ENCODE measurements at regions not wholly inside any gene's neighbourhood (a gene's known extent, or its start where the extent isn't known, plus 50 kb on each side); places are given as distances from the start of the nearest gene placed in this dataset.

- no peak overlapping the region for H3K27ac ChIP-seq
- intact Hi-C loops (cut with DNase I; ENCODE audit: low total_unique reads): no loop called here
- DNase-seq: no peak
- H3K27me3 ChIP-seq: no peaks in the 10 kb centered on the region
- H3K9me3 ChIP-seq: no peaks in the 10 kb centered on the region
- TF ChIP-seq CTCF (IDR thresholded peaks at IDR 0.05): no peak
- H3K4me1 ChIP-seq: no peaks in the 10 kb centered on the region
- H3K4me3 ChIP-seq: no peak overlapping the region
- no peaks in the 10 kb centered on the region for H3K36me3 ChIP-seq
These were observed 204.8 kb downstream of the TSN start for GRCh38 chr2:121960251-121960650.

- TF ChIP-seq CTCF (IDR thresholded peaks at IDR 0.05): no peak
- intact Hi-C loops (cut with DNase I; ENCODE audit: low total_unique reads): no loop called here
- no peak for DNase-seq
- H3K4me3 ChIP-seq: no peak overlapping the region
- no peaks in the 10 kb centered on the region for H3K36me3 ChIP-seq
- H3K27ac ChIP-seq: no peak overlapping the region
- H3K9me3 ChIP-seq: no peaks in the 10 kb centered on the region
- H3K27me3 ChIP-seq: no peaks in the 10 kb centered on the region
- H3K4me1 ChIP-seq: no peaks in the 10 kb centered on the region
These were observed 206.3 kb downstream of the TSN start for GRCh38 chr2:121961761-121962160.

DNA sequence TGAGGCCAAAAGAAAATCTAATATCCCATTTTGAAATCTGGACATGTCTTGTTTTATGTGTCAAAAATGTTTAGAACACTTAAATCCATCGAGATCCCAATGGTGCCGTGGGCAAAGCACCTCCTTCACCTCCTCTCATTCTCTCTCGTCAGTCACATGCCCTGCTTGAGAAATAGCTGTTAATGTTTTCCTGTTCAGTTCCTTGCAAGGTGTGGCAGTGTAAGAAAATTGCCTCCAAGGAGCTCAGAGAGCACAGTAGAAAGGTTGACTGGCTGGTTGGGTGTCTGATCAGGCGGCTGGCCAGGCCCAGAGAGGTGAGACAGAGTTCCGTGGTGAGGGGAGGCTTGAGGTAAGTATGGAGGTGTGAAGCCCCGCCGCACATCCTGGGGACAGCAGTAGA is 210.2 kb downstream of the TSN start:
- no peaks in the 10 kb centered on the region for H3K9me3 ChIP-seq
- no peaks in the 10 kb centered on the region for H3K27me3 ChIP-seq
- H3K4me3 ChIP-seq: no peak overlapping the region
- no peak for TF ChIP-seq CTCF (IDR thresholded peaks at IDR 0.05)
- no peaks in the 10 kb centered on the region for H3K36me3 ChIP-seq
- H3K27ac ChIP-seq: no peak overlapping the region
- intact Hi-C loops (cut with DNase I; ENCODE audit: low total_unique reads): no loop called here
- DNase-seq: no peak
- H3K4me1 ChIP-seq: peaks cover 0 to 29% (median 21%) of the 10 kb centered on the region in 4 donors

DNA sequence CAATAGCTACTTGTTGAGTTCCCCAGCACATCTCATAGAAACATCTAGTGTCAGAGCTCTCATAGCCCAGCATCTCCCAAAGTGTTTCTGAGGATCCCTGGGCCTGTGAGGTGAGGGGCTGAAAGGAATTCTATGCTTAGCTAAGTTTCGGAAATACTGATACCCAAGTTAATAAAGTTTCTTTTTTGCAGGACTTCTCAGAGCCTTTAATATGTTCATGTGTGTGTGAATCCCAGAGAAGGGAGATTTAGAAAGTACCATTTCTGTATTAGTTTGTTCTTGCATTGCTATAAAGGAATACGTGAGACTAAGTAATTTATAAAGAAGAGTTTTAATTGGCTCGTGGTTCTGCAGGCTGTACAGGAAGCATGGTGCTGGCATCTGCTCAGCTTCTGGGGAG is 211.2 kb downstream of the TSN start:
- Histone ChIP-seq H3K27ac (no peak overlapping the region), H3K27me3 (no peaks in the 10 kb centered on the region), H3K4me1 (peaks cover 0 to 37% (median 26%) of the 10 kb centered on the region in 4 donors), H3K36me3 (no peaks in the 10 kb centered on the region), H3K4me3 (no peak overlapping the region), H3K9me3 (no peaks in the 10 kb centered on the region)
- no peak for DNase-seq
- intact Hi-C loops (cut with DNase I; ENCODE audit: low total_unique reads): no loop called here
- TF ChIP-seq CTCF (IDR thresholded peaks at IDR 0.05): no peak

- H3K27me3 ChIP-seq: no peaks in the 10 kb centered on the region
- peak overlapping the region; percentile 79 to 80 for H3K27ac ChIP-seq
- no peaks in the 10 kb centered on the region for H3K9me3 ChIP-seq
- no peak for TF ChIP-seq CTCF (IDR thresholded peaks at IDR 0.05)
- intact Hi-C loops (cut with DNase I; ENCODE audit: low total_unique reads): no loop called here
- H3K4me3 ChIP-seq: peak overlapping the region; percentile 12 to 22
- peak; percentile 77 to 85 for DNase-seq
- H3K36me3 ChIP-seq: no peaks in the 10 kb centered on the region
- H3K4me1 ChIP-seq: peaks cover 0 to 37% (median 26%) of the 10 kb centered on the region in 4 donors
These were observed 213.7 kb downstream of the TSN start for GRCh38 chr2:121969166-121969565.
